GM23338 (cell line): ENCODE measurements at regions not wholly inside any gene's neighbourhood (a gene's known extent, or its start where the extent isn't known, plus 50 kb on each side); places are given as distances from the start of the nearest gene placed in this dataset.

ENCODE experiments used
- ATAC-seq: fragments of 200-7000 bp; cut with Tn5 transposase; 3 replicates; pipeline ENCODE4 v1.9.1; 2020
- DNase-seq: peaks from one replicate; pipeline ENCODE4 v3.0.0-alpha.2; 2015; ENCODE audit warnings: low spot score
- H2AFZ ChIP-seq: fragments of 200-600 bp; sonication (generic); 2 replicates; pipeline ENCODE4 v1.8.0; 2016; ENCODE audit warnings: antibody characterized with exemption, mild to moderate bottlenecking, moderate library complexity
- H3F3A ChIP-seq: fragments of 200-600 bp; sonication (generic); replicated peaks from 2 replicates; pipeline ENCODE4 v1.8.0; 2017; ENCODE audit warnings: antibody characterized with exemption, mixed run types, low read depth
- H3K27ac ChIP-seq: fragments of 200-600 bp; sonication (generic); 2 replicates; pipeline ENCODE4 v1.6.1; 2016; ENCODE audit warnings: low read depth
- H3K27me3 ChIP-seq: fragments of 200-600 bp; sonication (generic); 2 replicates; pipeline ENCODE4 v1.8.0; 2016; ENCODE audit warnings: mild to moderate bottlenecking, mixed run types, moderate library complexity; ENCODE audit not compliant: insufficient read depth
- H3K36me3 ChIP-seq: fragments of 200-600 bp; sonication (generic); 2 replicates; pipeline ENCODE4 v1.8.0; 2016; ENCODE audit warnings: mild to moderate bottlenecking; ENCODE audit not compliant: insufficient read depth
- H3K4me1 ChIP-seq: fragments of 200-600 bp; sonication (generic); 2 replicates; pipeline ENCODE4 v1.8.0; 2016; ENCODE audit warnings: mild to moderate bottlenecking, moderate library complexity; ENCODE audit not compliant: insufficient read depth
- H3K4me2 ChIP-seq: fragments of 200-600 bp; sonication (generic); 2 replicates; pipeline ENCODE4 v1.7.1; 2017; ENCODE audit warnings: mixed run types
- H3K4me3 ChIP-seq: fragments of 200-600 bp; sonication (generic); 2 replicates; pipeline ENCODE4 v1.6.1; 2016; ENCODE audit warnings: mixed run types
- H3K79me2 ChIP-seq: fragments of 200-600 bp; sonication (generic); replicated peaks from 2 replicates; pipeline ENCODE4 v1.8.0; 2017; ENCODE audit warnings: mild to moderate bottlenecking; ENCODE audit not compliant: insufficient read depth
- H3K9me2 ChIP-seq: fragments of 200-600 bp; sonication (generic); 2 replicates; pipeline ENCODE4 v1.8.0; 2017; ENCODE audit not compliant: insufficient read depth
- H4K20me1 ChIP-seq: fragments of 200-600 bp; sonication (generic); replicated peaks from 2 replicates; pipeline ENCODE4 v1.8.0; 2017; ENCODE audit warnings: mild to moderate bottlenecking; ENCODE audit not compliant: insufficient read depth
- H3K27ac Mint-ChIP-seq: 2 replicates; pipeline ENCODE4 v1.8.0; 2020; ENCODE audit warnings: inconsistent platforms, mild to moderate bottlenecking, moderate library complexity, mixed read lengths
- H3K27me3 Mint-ChIP-seq: 3 replicates; pipeline ENCODE4 v1.8.0; 2022; ENCODE audit warnings: low read depth, mild to moderate bottlenecking, moderate library complexity, mixed read lengths, inconsistent platforms; ENCODE audit not compliant: insufficient read depth, poor library complexity
- H3K36me3 Mint-ChIP-seq: 3 replicates; pipeline ENCODE4 v1.8.0; 2021; ENCODE audit warnings: low read depth, mild to moderate bottlenecking, inconsistent platforms, moderate library complexity, mixed read lengths
- H3K4me1 Mint-ChIP-seq: 3 replicates; pipeline ENCODE4 v1.8.0; 2020; ENCODE audit warnings: mild to moderate bottlenecking, inconsistent platforms, mixed read lengths
- H3K4me3 Mint-ChIP-seq: 3 replicates; pipeline ENCODE4 v1.8.0; 2021; ENCODE audit warnings: moderate library complexity, mild to moderate bottlenecking, inconsistent platforms, mixed read lengths
- H3K9me3 Mint-ChIP-seq: 3 replicates; pipeline ENCODE4 v1.8.0; 2020; ENCODE audit warnings: moderate library complexity, mild to moderate bottlenecking, inconsistent platforms, mixed read lengths
- CREB1 ChIP-seq: fragments of 250-450 bp; sonication (Bioruptor Pico); IDR thresholded peaks from 2 replicates; pipeline ENCODE4 v1.5.0; 2020; ENCODE audit warnings: low read depth, mild to moderate bottlenecking, moderate library complexity
- CTCF ChIP-seq, 2 experiments: fragments of 200-600 bp in 1 of 2; sonication (generic) in 1 of 2; conservative IDR thresholded peaks; 2 replicates each; pipeline versions ENCODE4 v1.5.1 to v1.6.1; 2016 to 2017; ENCODE audit warnings: antibody characterized with exemption in 2 of 2, low read depth in 2 of 2, mild to moderate bottlenecking in 2 of 2, moderate library complexity in 1 of 2
- ETS1 ChIP-seq: IDR thresholded peaks from 2 replicates; pipeline ENCODE4 v1.6.1; 2016; ENCODE audit warnings: antibody characterized with exemption
- EZH2 ChIP-seq: fragments of 200-600 bp; sonication (generic); IDR thresholded peaks from one replicate; pipeline ENCODE4 v1.8.0; 2017; ENCODE audit warnings: antibody characterized with exemption, mild to moderate bottlenecking, low read depth; ENCODE audit not compliant: unreplicated experiment
- EZH2phosphoT487 ChIP-seq: fragments of 200-600 bp; sonication (generic); IDR thresholded peaks from one replicate; pipeline ENCODE4 v1.8.1; 2018; ENCODE audit warnings: antibody characterized with exemption; ENCODE audit not compliant: unreplicated experiment
- JUNB ChIP-seq: IDR thresholded peaks from one replicate; pipeline ENCODE4 v1.6.1; 2016; ENCODE audit warnings: antibody characterized with exemption; ENCODE audit not compliant: unreplicated experiment
- NANOG ChIP-seq: IDR thresholded peaks from 2 replicates; pipeline ENCODE4 v1.6.1; 2016; ENCODE audit warnings: antibody characterized with exemption, borderline replicate concordance
- POLR2AphosphoS5 ChIP-seq: IDR thresholded peaks from 2 replicates; pipeline ENCODE4 v1.6.1; 2016; ENCODE audit warnings: antibody characterized with exemption, low read depth
- STAT1 ChIP-seq: IDR thresholded peaks from one replicate; pipeline ENCODE4 v1.6.1; 2016; ENCODE audit warnings: antibody characterized with exemption; ENCODE audit not compliant: unreplicated experiment
- ZNF114 ChIP-seq: fragments of 250-450 bp; sonication (Bioruptor Pico); IDR thresholded peaks from 2 replicates; pipeline ENCODE4 v1.5.0; 2020; ENCODE audit warnings: mild to moderate bottlenecking, moderate library complexity
- ZNF331 ChIP-seq: fragments of 250-450 bp; sonication (Bioruptor Pico); IDR thresholded peaks from 2 replicates; pipeline ENCODE4 v1.5.0; 2020; ENCODE audit warnings: low read depth, mild to moderate bottlenecking, moderate library complexity
- ZNF462 ChIP-seq: fragments of 250-450 bp; sonication (Bioruptor Pico); IDR thresholded peaks from 2 replicates; pipeline ENCODE4 v1.5.0; 2020; ENCODE audit warnings: mild to moderate bottlenecking, moderate library complexity

GRCh38 chr6:139685009-139685408 is 310.6 kb upstream of the CITED2 start:
- H3K27ac Mint-ChIP-seq = no peak overlapping the region
- Histone ChIP-seq H3K4me1 (no peaks in the 10 kb centered on the region), H3K79me2 (no peaks in the 10 kb centered on the region), H2AFZ (no peak overlapping the region), H3K4me2 (no peak overlapping the region), H3K9me2 (no peaks in the 10 kb centered on the region), H3K4me3 (no peak overlapping the region), H4K20me1 (no peaks in the 10 kb centered on the region), H3K27ac (no peak overlapping the region), H3K36me3 (no peaks in the 10 kb centered on the region), H3F3A (no peaks in the 10 kb centered on the region), H3K27me3 (no peaks in the 10 kb centered on the region)
- TF ChIP-seq JUNB = no peak
- no peak for TF ChIP-seq POLR2AphosphoS5
- no peak for TF ChIP-seq NANOG
- TF ChIP-seq EZH2 = no peak
- no peak for TF ChIP-seq STAT1
- TF ChIP-seq ETS1 = no peak
- TF ChIP-seq EZH2phosphoT487 = no peak
- no peak for TF ChIP-seq ZNF114 (CRISPR knock-in tag)
- TF ChIP-seq CTCF (conservative IDR thresholded peaks at IDR 0.05; ENCODE audit: low read depth in 2 of 2) = no peak
- TF ChIP-seq ZNF462 (CRISPR knock-in tag) = no peak
- no peak for TF ChIP-seq CREB1 (CRISPR knock-in tag)
- no peak for TF ChIP-seq ZNF331 (CRISPR knock-in tag)
- DNase-seq = no peak
- ATAC-seq = no peak
- no peaks in the 10 kb centered on the region for H3K36me3 Mint-ChIP-seq
- peaks cover 7% of the 10 kb centered on the region for H3K4me1 Mint-ChIP-seq
- no peaks in the 10 kb centered on the region for H3K9me3 Mint-ChIP-seq
- H3K4me3 Mint-ChIP-seq = no peak overlapping the region
- no peaks in the 10 kb centered on the region for H3K27me3 Mint-ChIP-seq
